HCT116 (cell line): ENCODE measurements at regions not wholly inside any gene's neighbourhood (a gene's known extent, or its start where the extent isn't known, plus 50 kb on each side); places are given as distances from the start of the nearest gene placed in this dataset.

ENCODE experiments used
- ATAC-seq: fragments of 200-7000 bp; cut with Tn5 transposase; 2 replicates; pipeline ENCODE4 v1.9.1; 2020; ENCODE audit warnings: mild to moderate bottlenecking, moderate library complexity
- BruUV-seq: library from RNA; stranded (reverse); fragments of 400-500 nt; replicated peaks from 2 replicates; lab custom pipeline; 2021; lab: Mats Ljungman, UMichigan
- CTCF ChIA-PET: fragments of 300-600 bp; sonication (Branson Sonifier 250); formaldehyde crosslinking; loops from one replicate; lab custom pipeline; 2021; ENCODE audit warnings: antibody characterized with exemption; lab: Charles Lee
- POLR2A ChIA-PET: fragments of 300-600, 350-600 bp; sonication (Branson Sonifier 250); formaldehyde crosslinking; loops from one replicate; lab custom pipeline; 2021; ENCODE audit warnings: antibody characterized with exemption; lab: Charles Lee
- RAD21 ChIA-PET, 2 experiments: fragments of 300-600 bp; sonication (Branson Sonifier 250); formaldehyde crosslinking; loops; one replicate each; lab custom pipeline; 2023; ENCODE audit warnings: low total read pairs in 2 of 2; ENCODE audit not compliant: uncharacterized antibody in 2 of 2, unreplicated experiment in 2 of 2, low non-redundant PET in 1 of 2; lab: Charles Lee
- DNase-seq: peaks from one replicate; pipeline ENCODE4 v3.0.0-alpha.2; 2010; ENCODE audit warnings: low read depth, low spot score
- H2AFZ ChIP-seq: fragments of 200-600 bp; shearing (Covaris generic), sonication (generic); 2 replicates; pipeline ENCODE4 v1.6.1; 2017; ENCODE audit warnings: low read depth, mixed run types, mixed read lengths, antibody characterized with exemption, low read length; ENCODE audit not compliant: poor library complexity, severe bottlenecking
- H3K27ac ChIP-seq: 2 replicates; pipeline ENCODE4 v1.5.1; 2012; ENCODE audit warnings: low read depth, low read length
- H3K27me3 ChIP-seq: fragments of 200-600 bp; sonication (generic); 2 replicates; pipeline ENCODE4 v1.6.1; 2016; ENCODE audit warnings: mixed run types, low read length, mixed read lengths; ENCODE audit not compliant: insufficient read depth
- H3K36me3 ChIP-seq, 2 experiments: fragments of 200-500 bp in 1 of 2; fragments of 200-600 bp in 1 of 2; sonication (Bioruptor generic) in 1 of 2; sonication (generic) in 1 of 2; 2 replicates each; pipeline versions ENCODE4 v1.5.1 to v1.6.1; 2014 to 2016; ENCODE audit warnings: low read length in 2 of 2, inconsistent platforms in 1 of 2, mixed read lengths in 1 of 2, mixed run types in 1 of 2; ENCODE audit not compliant: insufficient read depth in 2 of 2, control insufficient read depth in 1 of 2
- H3K4me1 ChIP-seq, 2 experiments: fragments of 200-600 bp in 1 of 2; sonication (generic) in 1 of 2; 2 replicates each; pipeline versions ENCODE4 v1.5.1 to v1.6.1; 2012 to 2017; ENCODE audit warnings: low read length in 2 of 2, inconsistent platforms in 1 of 2, mild to moderate bottlenecking in 1 of 2, mixed read lengths in 1 of 2, mixed run types in 1 of 2, moderate library complexity in 1 of 2; ENCODE audit not compliant: insufficient read depth in 2 of 2, control insufficient read depth in 1 of 2
- H3K4me2 ChIP-seq: fragments of 200-600 bp; sonication (generic); 2 replicates; pipeline ENCODE4 v1.6.1; 2017; ENCODE audit warnings: mixed run types, low read length, mixed read lengths
- H3K4me3 ChIP-seq, 2 experiments: fragments of 200-600 bp in 1 of 2; sonication (generic) in 1 of 2; replicated peaks in 1 of 2; 2 replicates each; pipeline ENCODE4 v1.5.1; 2011 to 2016; ENCODE audit warnings: low read length in 2 of 2, control low read depth in 1 of 2, low read depth in 1 of 2, mild to moderate bottlenecking in 1 of 2, mixed read lengths in 1 of 2, mixed run types in 1 of 2
- H3K79me2 ChIP-seq: fragments of 200-600 bp; sonication (generic); 2 replicates; pipeline ENCODE4 v1.6.1; 2017; ENCODE audit warnings: mild to moderate bottlenecking, mixed run types, low read length, moderate library complexity, mixed read lengths; ENCODE audit not compliant: insufficient read depth
- H3K9ac ChIP-seq: fragments of 200-600 bp; sonication (generic); 2 replicates; pipeline ENCODE4 v1.6.1; 2016; ENCODE audit warnings: low read length, mixed read lengths
- H3K9me2 ChIP-seq: fragments of 200-600 bp; sonication (generic), shearing (Covaris generic); 2 replicates; pipeline ENCODE4 v1.6.1; 2017; ENCODE audit warnings: mixed run types, mild to moderate bottlenecking, moderate library complexity; ENCODE audit not compliant: insufficient read depth
- H3K9me3 ChIP-seq, 2 experiments: fragments of 200-500 bp in 1 of 2; fragments of 200-600 bp in 1 of 2; sonication (Bioruptor generic) in 1 of 2; sonication (generic) in 1 of 2; 2 replicates each; pipeline ENCODE4 v1.6.1; 2014 to 2017; ENCODE audit warnings: low read length in 2 of 2, mixed read lengths in 2 of 2, inconsistent platforms in 1 of 2, low read depth in 1 of 2, mild to moderate bottlenecking in 1 of 2, mixed run types in 1 of 2, moderate library complexity in 1 of 2; ENCODE audit not compliant: control insufficient read depth in 1 of 2, insufficient read depth in 1 of 2
- H4K20me1 ChIP-seq: fragments of 200-600 bp; sonication (generic), shearing (Covaris generic); 2 replicates; pipeline ENCODE4 v1.6.1; 2017; ENCODE audit warnings: mixed run types, mild to moderate bottlenecking, moderate library complexity; ENCODE audit not compliant: insufficient read depth
- CTCF ChIP-seq, 3 experiments: fragments of 200-600 bp in 1 of 3; sonication (generic) in 1 of 3; IDR thresholded peaks in 2 of 3; conservative IDR thresholded peaks in 1 of 3; 2 replicates each; pipeline ENCODE4 v1.5.1; 2012 to 2017; ENCODE audit warnings: low read depth in 2 of 3, low read length in 2 of 3, antibody characterized with exemption in 1 of 3, borderline replicate concordance in 1 of 3, control low read depth in 1 of 3, mild to moderate bottlenecking in 1 of 3, mixed read lengths in 1 of 3, mixed run types in 1 of 3, moderate library complexity in 1 of 3; ENCODE audit not compliant: insufficient read depth in 1 of 3
- EGR1 ChIP-seq: IDR thresholded peaks from 2 replicates; pipeline ENCODE4 v1.6.1; 2012; ENCODE audit warnings: low read depth
- ELF1 ChIP-seq: IDR thresholded peaks from 2 replicates; pipeline ENCODE4 v1.6.1; 2012; ENCODE audit warnings: low read depth, borderline replicate concordance
- EZH2 ChIP-seq: fragments of 200-600 bp; sonication (generic); IDR thresholded peaks from 2 replicates; pipeline ENCODE4 v1.6.1; 2017; ENCODE audit warnings: antibody characterized with exemption, mixed run types
- EZH2phosphoT487 ChIP-seq: fragments of 200-600 bp; IDR thresholded peaks from 2 replicates; pipeline ENCODE4 v1.6.1; 2018; ENCODE audit warnings: antibody characterized with exemption, borderline replicate concordance
- FOSL1 ChIP-seq: IDR thresholded peaks from 2 replicates; pipeline ENCODE4 v1.6.1; 2012; ENCODE audit warnings: low read depth
- JUND ChIP-seq: IDR thresholded peaks from 2 replicates; pipeline ENCODE4 v1.6.1; 2012
- POLR2A ChIP-seq: IDR thresholded peaks from 2 replicates; pipeline ENCODE4 v1.7.0; 2011; ENCODE audit warnings: borderline replicate concordance; ENCODE audit not compliant: insufficient read depth, insufficient read length; ENCODE audit errors: extremely low read depth
- POLR2AphosphoS5 ChIP-seq: IDR thresholded peaks from 2 replicates; pipeline ENCODE4 v1.6.1; 2011; ENCODE audit warnings: mild to moderate bottlenecking, low read depth, low read length, moderate library complexity
- RAD21 ChIP-seq: IDR thresholded peaks from 2 replicates; pipeline ENCODE4 v1.6.1; 2012; ENCODE audit warnings: low read depth, mild to moderate bottlenecking
- SIN3A ChIP-seq: IDR thresholded peaks from 2 replicates; pipeline ENCODE4 v1.6.1; 2012; ENCODE audit warnings: low read depth
- SP1 ChIP-seq: IDR thresholded peaks from 2 replicates; pipeline ENCODE4 v1.6.1; 2012; ENCODE audit warnings: low read depth
- SRF ChIP-seq: IDR thresholded peaks from 2 replicates; pipeline ENCODE4 v1.6.1; 2012; ENCODE audit warnings: low read depth
- TCF7L2 ChIP-seq: IDR thresholded peaks from 2 replicates; pipeline ENCODE4 v1.7.0; 2011; ENCODE audit warnings: borderline replicate concordance, inconsistent platforms; ENCODE audit not compliant: insufficient read depth, insufficient read length; ENCODE audit errors: extremely low read depth
- YY1 ChIP-seq: IDR thresholded peaks from 2 replicates; pipeline ENCODE4 v1.6.1; 2011; ENCODE audit warnings: low read length, low read depth, moderate library complexity, mild to moderate bottlenecking; ENCODE audit not compliant: insufficient replicate concordance; ENCODE audit errors: extremely low read depth
- ZFX ChIP-seq: fragments of 450-650 bp; IDR thresholded peaks from 2 replicates; pipeline ENCODE4 v1.6.1; 2017
- ZNF274 ChIP-seq: fragments of 200-500 bp; sonication (Bioruptor generic); IDR thresholded peaks from 2 replicates; pipeline ENCODE4 v1.6.1; 2014; ENCODE audit warnings: mild to moderate bottlenecking, low read depth, low read length, inconsistent platforms
- intact Hi-C: fragments of 100-400 bp; cut with micrococcal nuclease; formaldehyde crosslinking; loops from 2 replicates; pipeline ENCODE4 v1.10.0; 2022
- TF ChIP-seq, protein P1 (sequence below): IDR thresholded peaks from 2 replicates; pipeline ENCODE4 v1.6.1; 2012
- TF ChIP-seq, protein P2 (sequence below): IDR thresholded peaks from 2 replicates; pipeline ENCODE4 v1.6.1; 2012; ENCODE audit warnings: low read depth
- TF ChIP-seq, protein P3 (sequence below): IDR thresholded peaks from 2 replicates; pipeline ENCODE4 v1.6.1; 2012
- TF ChIP-seq, protein P4 (sequence below): IDR thresholded peaks from 2 replicates; pipeline ENCODE4 v1.6.1; 2011; ENCODE audit warnings: mild to moderate bottlenecking, low read length, moderate library complexity; ENCODE audit not compliant: insufficient replicate concordance; ENCODE audit errors: extremely low read depth

DNA sequence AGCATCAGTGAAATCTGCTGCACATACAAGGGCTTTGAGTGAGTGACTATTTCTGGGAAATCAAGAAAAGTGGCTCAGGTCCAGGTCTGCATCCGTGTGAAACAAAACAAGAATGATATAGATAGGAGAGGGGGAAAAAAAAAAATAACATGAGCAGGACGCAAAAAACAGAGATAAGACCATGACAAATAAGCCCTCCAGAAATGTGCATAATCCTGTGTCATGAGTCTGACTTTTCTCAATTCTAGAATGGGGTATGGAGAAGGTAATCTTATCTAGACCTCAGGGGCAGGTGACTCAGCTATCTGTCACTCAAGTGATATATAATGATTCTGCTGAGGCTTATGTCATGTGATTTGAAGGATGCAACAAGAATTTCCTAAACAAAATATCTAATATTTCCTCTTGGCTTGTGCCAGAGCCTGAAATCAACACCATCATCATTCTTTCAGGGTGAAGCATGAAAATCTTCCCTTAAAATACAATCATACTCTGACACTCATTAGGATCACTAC, 250.0 kb downstream of the PHLDA1 start:
- POLR2A ChIA-PET, result interaction anchor here (0.6 to 1.6 kb wide), 5 partner anchors 13 to 246 kb away, joined by 3 to 4 read pairs (median 3); no protein-coding TSS in a partner anchor
- peak; percentile 49 for DNase-seq
- TF ChIP-seq POLR2A (no peak), JUND (peak; percentile 67), ZFX (no peak), CTCF (IDR thresholded peaks at IDR 0.05 in 2 of 3, conservative IDR thresholded peaks at IDR 0.05 in 1 of 3; ENCODE audit: borderline replicate concordance in 1 of 3, insufficient read depth in 1 of 3, low read depth in 2 of 3, low read length in 2 of 3) (no peak), SRF (no peak), EGR1 (no peak), ZNF274 (no peak), ELF1 (no peak), TCF7L2 (no peak), YY1 (no peak), POLR2AphosphoS5 (no peak), EZH2phosphoT487 (no peak), SIN3A (no peak), FOSL1 (peak; percentile 76), SP1 (peak; percentile 63; the same call in 1 of the 2 replicates), RAD21 (no peak), EZH2 (no peak)
- TF ChIP-seq, protein P1, sequence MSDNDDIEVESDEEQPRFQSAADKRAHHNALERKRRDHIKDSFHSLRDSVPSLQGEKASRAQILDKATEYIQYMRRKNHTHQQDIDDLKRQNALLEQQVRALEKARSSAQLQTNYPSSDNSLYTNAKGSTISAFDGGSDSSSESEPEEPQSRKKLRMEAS, result peak; percentile 8; the same call in 1 of the 2 replicates
- TF ChIP-seq, protein P2, sequence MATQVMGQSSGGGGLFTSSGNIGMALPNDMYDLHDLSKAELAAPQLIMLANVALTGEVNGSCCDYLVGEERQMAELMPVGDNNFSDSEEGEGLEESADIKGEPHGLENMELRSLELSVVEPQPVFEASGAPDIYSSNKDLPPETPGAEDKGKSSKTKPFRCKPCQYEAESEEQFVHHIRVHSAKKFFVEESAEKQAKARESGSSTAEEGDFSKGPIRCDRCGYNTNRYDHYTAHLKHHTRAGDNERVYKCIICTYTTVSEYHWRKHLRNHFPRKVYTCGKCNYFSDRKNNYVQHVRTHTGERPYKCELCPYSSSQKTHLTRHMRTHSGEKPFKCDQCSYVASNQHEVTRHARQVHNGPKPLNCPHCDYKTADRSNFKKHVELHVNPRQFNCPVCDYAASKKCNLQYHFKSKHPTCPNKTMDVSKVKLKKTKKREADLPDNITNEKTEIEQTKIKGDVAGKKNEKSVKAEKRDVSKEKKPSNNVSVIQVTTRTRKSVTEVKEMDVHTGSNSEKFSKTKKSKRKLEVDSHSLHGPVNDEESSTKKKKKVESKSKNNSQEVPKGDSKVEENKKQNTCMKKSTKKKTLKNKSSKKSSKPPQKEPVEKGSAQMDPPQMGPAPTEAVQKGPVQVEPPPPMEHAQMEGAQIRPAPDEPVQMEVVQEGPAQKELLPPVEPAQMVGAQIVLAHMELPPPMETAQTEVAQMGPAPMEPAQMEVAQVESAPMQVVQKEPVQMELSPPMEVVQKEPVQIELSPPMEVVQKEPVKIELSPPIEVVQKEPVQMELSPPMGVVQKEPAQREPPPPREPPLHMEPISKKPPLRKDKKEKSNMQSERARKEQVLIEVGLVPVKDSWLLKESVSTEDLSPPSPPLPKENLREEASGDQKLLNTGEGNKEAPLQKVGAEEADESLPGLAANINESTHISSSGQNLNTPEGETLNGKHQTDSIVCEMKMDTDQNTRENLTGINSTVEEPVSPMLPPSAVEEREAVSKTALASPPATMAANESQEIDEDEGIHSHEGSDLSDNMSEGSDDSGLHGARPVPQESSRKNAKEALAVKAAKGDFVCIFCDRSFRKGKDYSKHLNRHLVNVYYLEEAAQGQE, result no peak
- TF ChIP-seq, protein P3, sequence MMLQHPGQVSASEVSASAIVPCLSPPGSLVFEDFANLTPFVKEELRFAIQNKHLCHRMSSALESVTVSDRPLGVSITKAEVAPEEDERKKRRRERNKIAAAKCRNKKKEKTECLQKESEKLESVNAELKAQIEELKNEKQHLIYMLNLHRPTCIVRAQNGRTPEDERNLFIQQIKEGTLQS, result no peak
- TF ChIP-seq, protein P4, sequence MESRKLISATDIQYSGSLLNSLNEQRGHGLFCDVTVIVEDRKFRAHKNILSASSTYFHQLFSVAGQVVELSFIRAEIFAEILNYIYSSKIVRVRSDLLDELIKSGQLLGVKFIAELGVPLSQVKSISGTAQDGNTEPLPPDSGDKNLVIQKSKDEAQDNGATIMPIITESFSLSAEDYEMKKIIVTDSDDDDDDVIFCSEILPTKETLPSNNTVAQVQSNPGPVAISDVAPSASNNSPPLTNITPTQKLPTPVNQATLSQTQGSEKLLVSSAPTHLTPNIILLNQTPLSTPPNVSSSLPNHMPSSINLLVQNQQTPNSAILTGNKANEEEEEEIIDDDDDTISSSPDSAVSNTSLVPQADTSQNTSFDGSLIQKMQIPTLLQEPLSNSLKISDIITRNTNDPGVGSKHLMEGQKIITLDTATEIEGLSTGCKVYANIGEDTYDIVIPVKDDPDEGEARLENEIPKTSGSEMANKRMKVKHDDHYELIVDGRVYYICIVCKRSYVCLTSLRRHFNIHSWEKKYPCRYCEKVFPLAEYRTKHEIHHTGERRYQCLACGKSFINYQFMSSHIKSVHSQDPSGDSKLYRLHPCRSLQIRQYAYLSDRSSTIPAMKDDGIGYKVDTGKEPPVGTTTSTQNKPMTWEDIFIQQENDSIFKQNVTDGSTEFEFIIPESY, result no peak

More for the DNA sequence above, 250.0 kb downstream of the PHLDA1 start:
- H3K4me2 ChIP-seq, result peak overlapping the region; percentile 53
- ChIA-PET CTCF (no interaction called here), RAD21 (no interaction called here)
- H3K9me2 ChIP-seq, result no peaks in the 10 kb centered on the region
- peaks cover 68 to 98% of the 10 kb centered on the region in 2 experiments for H3K4me1 ChIP-seq
- peak overlapping the region; percentile 97 for H3K27ac ChIP-seq
- ATAC-seq, result peak; percentile 57
- H3K4me3 ChIP-seq, result no peak overlapping the region
- no peaks in the 10 kb centered on the region for H3K36me3 ChIP-seq
- H3K9me3 ChIP-seq, result peaks cover 0 to 4% of the 10 kb centered on the region in 2 experiments; a peak in 1 of 4 replicates
- peak overlapping the region; percentile 40 for H3K9ac ChIP-seq
- H3K79me2 ChIP-seq, result no peaks in the 10 kb centered on the region
- no TSS peak for BruUV-seq
- H2AFZ ChIP-seq, result no peak overlapping the region
- H4K20me1 ChIP-seq, result no peaks in the 10 kb centered on the region
- intact Hi-C loops, result no loop called here
- no peaks in the 10 kb centered on the region for H3K27me3 ChIP-seq
